Stimulated activated effector memory CD8-positive, alpha-beta T cell treated with anti-CD3 and anti-CD28 coated beads, Interleukin-12 subunit alpha, Interleukin-12 subunit beta, amount 100 ng/mL, for 72 hours (primary cell): ENCODE measurements at regions not wholly inside any gene's neighbourhood (a gene's known extent, or its start where the extent isn't known, plus 50 kb on each side); places are given as distances from the start of the nearest gene placed in this dataset.

ENCODE experiments used
- ATAC-seq: fragments of 150-1000 bp; cut with Tn5 transposase; 2 replicates; pipeline ENCODE4 v1.10.0; 2021
- DNase-seq, 2 donors: peaks; one replicate each; pipeline ENCODE4 v3.0.0; 2021 to 2022; ENCODE audit warnings: low spot score in 2 of 2
- H3K27ac Mint-ChIP-seq: one replicate; pipeline ENCODE4 v1.8.0; 2022; ENCODE audit warnings: mild to moderate bottlenecking, mixed read lengths
- H3K36me3 Mint-ChIP-seq: one replicate; pipeline ENCODE4 v1.8.0; 2022; ENCODE audit warnings: mild to moderate bottlenecking, mixed read lengths
- H3K4me1 Mint-ChIP-seq: one replicate; pipeline ENCODE4 v1.8.0; 2022; ENCODE audit warnings: mixed read lengths
- H3K4me3 Mint-ChIP-seq: one replicate; pipeline ENCODE4 v1.8.0; 2022; ENCODE audit warnings: mild to moderate bottlenecking, mixed read lengths
- H3K9me3 Mint-ChIP-seq: one replicate; pipeline ENCODE4 v1.8.0; 2022; ENCODE audit warnings: mixed read lengths

GRCh38 chr18:1559563-1559962 is 654.9 kb downstream of the ADCYAP1 start:
- peaks cover 3% of the 10 kb centered on the region for H3K9me3 Mint-ChIP-seq
- H3K4me3 Mint-ChIP-seq = no peak overlapping the region
- no peak for ATAC-seq
- H3K27ac Mint-ChIP-seq = no peak overlapping the region
- no peaks in the 10 kb centered on the region for H3K36me3 Mint-ChIP-seq
- no peaks in the 10 kb centered on the region for H3K4me1 Mint-ChIP-seq
- DNase-seq = no peak

- ATAC-seq (no peak), DNase-seq (no peak)
- Mint-ChIP-seq H3K4me1 (no peaks in the 10 kb centered on the region), H3K4me3 (no peak overlapping the region), H3K36me3 (no peaks in the 10 kb centered on the region), H3K27ac (no peak overlapping the region), H3K9me3 (no peaks in the 10 kb centered on the region)
Observed at GRCh38 chr18:1564793-1565192, 660.1 kb downstream of the ADCYAP1 start.

GRCh38 chr18:1571206-1571605 is 666.5 kb downstream of the ADCYAP1 start:
- peaks cover 5% of the 10 kb centered on the region for H3K9me3 Mint-ChIP-seq
- no peak overlapping the region for H3K4me3 Mint-ChIP-seq
- DNase-seq (no peak), ATAC-seq (no peak)
- no peaks in the 10 kb centered on the region for H3K36me3 Mint-ChIP-seq
- no peaks in the 10 kb centered on the region for H3K4me1 Mint-ChIP-seq
- H3K27ac Mint-ChIP-seq = no peak overlapping the region

- H3K36me3 Mint-ChIP-seq = no peaks in the 10 kb centered on the region
Observed at GRCh38 chr18:1573732-1574131, 669.1 kb downstream of the ADCYAP1 start.

GRCh38 chr18:1575084-1575483 is 670.4 kb downstream of the ADCYAP1 start:
- ATAC-seq (no peak), DNase-seq (no peak)
- H3K27ac Mint-ChIP-seq = no peak overlapping the region
- peaks cover 5% of the 10 kb centered on the region for H3K9me3 Mint-ChIP-seq
- H3K36me3 Mint-ChIP-seq = no peaks in the 10 kb centered on the region
- H3K4me1 Mint-ChIP-seq = no peaks in the 10 kb centered on the region
- H3K4me3 Mint-ChIP-seq = no peak overlapping the region

More at GRCh38 chr18:1573732-1574131, 669.1 kb downstream of the ADCYAP1 start:
- no peak for DNase-seq
- Mint-ChIP-seq H3K4me3 (no peak overlapping the region), H3K4me1 (no peaks in the 10 kb centered on the region), H3K9me3 (peaks cover 5% of the 10 kb centered on the region), H3K27ac (no peak overlapping the region)
- ATAC-seq = no peak

GRCh38 chr18:1578505-1578904 is 673.8 kb downstream of the ADCYAP1 start:
- Mint-ChIP-seq H3K36me3 (no peaks in the 10 kb centered on the region), H3K4me1 (no peaks in the 10 kb centered on the region)
- no peak for ATAC-seq

GRCh38 chr18:1581581-1581980 is 676.9 kb downstream of the ADCYAP1 start:
- ATAC-seq (no peak), DNase-seq (no peak)
- Mint-ChIP-seq H3K9me3 (no peaks in the 10 kb centered on the region), H3K36me3 (no peaks in the 10 kb centered on the region), H3K4me3 (no peak overlapping the region), H3K4me1 (no peaks in the 10 kb centered on the region), H3K27ac (no peak overlapping the region)

More at GRCh38 chr18:1578505-1578904, 673.8 kb downstream of the ADCYAP1 start:
- DNase-seq = no peak
- H3K9me3 Mint-ChIP-seq = peaks cover 5% of the 10 kb centered on the region
- H3K27ac Mint-ChIP-seq = no peak overlapping the region
- no peak overlapping the region for H3K4me3 Mint-ChIP-seq

GRCh38 chr18:1585881-1586488 is 681.3 kb downstream of the ADCYAP1 start:
- ATAC-seq (no peak), DNase-seq (no peak)
- H3K27ac Mint-ChIP-seq = no peak overlapping the region
- H3K36me3 Mint-ChIP-seq = no peaks in the 10 kb centered on the region
- H3K4me3 Mint-ChIP-seq = no peak overlapping the region
- H3K4me1 Mint-ChIP-seq = no peaks in the 10 kb centered on the region
- H3K9me3 Mint-ChIP-seq = no peaks in the 10 kb centered on the region

GRCh38 chr18:1593091-1593490 is 688.4 kb downstream of the ADCYAP1 start:
- Mint-ChIP-seq H3K27ac (no peak overlapping the region), H3K9me3 (no peaks in the 10 kb centered on the region), H3K4me3 (no peak overlapping the region), H3K36me3 (no peaks in the 10 kb centered on the region), H3K4me1 (no peaks in the 10 kb centered on the region)
- ATAC-seq (no peak), DNase-seq (no peak)

GRCh38 chr18:1595195-1595594 is 690.5 kb downstream of the ADCYAP1 start:
- no peaks in the 10 kb centered on the region for H3K36me3 Mint-ChIP-seq
- no peaks in the 10 kb centered on the region for H3K4me1 Mint-ChIP-seq
- no peak overlapping the region for H3K27ac Mint-ChIP-seq
- ATAC-seq (no peak), DNase-seq (no peak)
- H3K4me3 Mint-ChIP-seq = no peak overlapping the region
- H3K9me3 Mint-ChIP-seq = no peaks in the 10 kb centered on the region

- no peaks in the 10 kb centered on the region for H3K4me1 Mint-ChIP-seq
- H3K36me3 Mint-ChIP-seq = no peaks in the 10 kb centered on the region
- ATAC-seq (no peak), DNase-seq (no peak)
- H3K4me3 Mint-ChIP-seq = no peak overlapping the region
- no peak overlapping the region for H3K27ac Mint-ChIP-seq
- H3K9me3 Mint-ChIP-seq = peaks cover 9% of the 10 kb centered on the region
Observed at GRCh38 chr18:1599196-1599595, 694.5 kb downstream of the ADCYAP1 start.

- Mint-ChIP-seq H3K36me3 (no peaks in the 10 kb centered on the region), H3K9me3 (peaks cover 12% of the 10 kb centered on the region), H3K4me1 (no peaks in the 10 kb centered on the region), H3K27ac (no peak overlapping the region), H3K4me3 (no peak overlapping the region)
- ATAC-seq (no peak), DNase-seq (no peak)
Observed at GRCh38 chr18:1604751-1605150, 700.1 kb downstream of the ADCYAP1 start.

GRCh38 chr18:1618364-1618763 is 713.7 kb downstream of the ADCYAP1 start:
- H3K9me3 Mint-ChIP-seq = peaks cover 7% of the 10 kb centered on the region
- H3K27ac Mint-ChIP-seq = no peak overlapping the region
- DNase-seq (no peak), ATAC-seq (no peak)
- H3K4me3 Mint-ChIP-seq = no peak overlapping the region
- no peaks in the 10 kb centered on the region for H3K36me3 Mint-ChIP-seq
- no peaks in the 10 kb centered on the region for H3K4me1 Mint-ChIP-seq

GRCh38 chr18:1619507-1619906 is 714.8 kb downstream of the ADCYAP1 start:
- Mint-ChIP-seq H3K9me3 (peaks cover 7% of the 10 kb centered on the region), H3K27ac (no peak overlapping the region), H3K36me3 (no peaks in the 10 kb centered on the region), H3K4me1 (no peaks in the 10 kb centered on the region), H3K4me3 (no peak overlapping the region)
- DNase-seq (no peak), ATAC-seq (no peak)

- no peak overlapping the region for H3K4me3 Mint-ChIP-seq
- no peaks in the 10 kb centered on the region for H3K36me3 Mint-ChIP-seq
- H3K4me1 Mint-ChIP-seq = no peaks in the 10 kb centered on the region
- ATAC-seq = no peak
- H3K27ac Mint-ChIP-seq = no peak overlapping the region
- no peak for DNase-seq
- peaks cover 3% of the 10 kb centered on the region for H3K9me3 Mint-ChIP-seq
Observed at GRCh38 chr18:1624612-1625011, 719.9 kb downstream of the ADCYAP1 start.

GRCh38 chr18:1627494-1627893 is 722.8 kb downstream of the ADCYAP1 start:
- ATAC-seq (no peak), DNase-seq (no peak)
- Mint-ChIP-seq H3K27ac (no peak overlapping the region), H3K36me3 (no peaks in the 10 kb centered on the region), H3K4me1 (no peaks in the 10 kb centered on the region), H3K4me3 (no peak overlapping the region), H3K9me3 (peaks cover 3% of the 10 kb centered on the region)

- Mint-ChIP-seq H3K4me1 (no peaks in the 10 kb centered on the region), H3K36me3 (no peaks in the 10 kb centered on the region), H3K9me3 (peaks cover 4% of the 10 kb centered on the region), H3K27ac (no peak overlapping the region), H3K4me3 (no peak overlapping the region)
- ATAC-seq = no peak
- no peak for DNase-seq
Observed at GRCh38 chr18:1648712-1649111, 744.0 kb downstream of the ADCYAP1 start.
